HG03108 (cell line): ENCODE measurements at regions not wholly inside any gene's neighbourhood (a gene's known extent, or its start where the extent isn't known, plus 50 kb on each side); places are given as distances from the start of the nearest gene placed in this dataset.

Experiments used
- ATAC-seq: cut with Tn5 transposase; IDR thresholded peaks from one replicate; pipeline ENCODE4 v1.9.1; 2021; ENCODE audit warnings: moderate library complexity; ENCODE audit not compliant: unreplicated experiment

DNA sequence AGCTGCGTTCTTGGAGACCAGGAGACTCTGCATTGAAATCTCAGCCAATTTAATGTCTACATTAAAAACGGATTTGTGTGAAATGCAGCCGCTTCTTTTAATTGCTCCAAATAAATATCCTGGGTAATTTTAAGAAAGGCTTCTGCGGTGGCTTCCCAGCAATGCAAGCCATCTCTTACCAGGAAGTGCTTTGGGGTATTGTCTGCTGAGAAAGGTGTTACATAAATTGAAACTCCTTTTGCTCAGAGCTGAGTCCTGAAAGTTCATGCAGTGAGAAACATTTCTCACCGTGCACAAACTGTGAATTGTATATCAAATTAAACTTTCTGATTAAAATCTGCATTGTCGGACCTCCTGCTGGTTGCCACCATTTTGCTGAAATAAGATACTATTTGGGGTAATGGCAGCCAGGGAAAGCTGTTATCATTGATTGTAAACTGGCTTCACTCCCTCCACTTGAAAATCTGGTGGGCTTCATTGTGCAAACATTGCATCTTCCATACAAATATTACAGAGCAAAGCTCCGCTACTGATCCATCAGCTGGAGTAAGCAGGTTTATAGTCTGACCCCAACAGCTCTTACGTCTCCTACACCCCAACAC is 59.5 kb downstream of the ZIC5 start:
- no peak for ATAC-seq

DNA sequence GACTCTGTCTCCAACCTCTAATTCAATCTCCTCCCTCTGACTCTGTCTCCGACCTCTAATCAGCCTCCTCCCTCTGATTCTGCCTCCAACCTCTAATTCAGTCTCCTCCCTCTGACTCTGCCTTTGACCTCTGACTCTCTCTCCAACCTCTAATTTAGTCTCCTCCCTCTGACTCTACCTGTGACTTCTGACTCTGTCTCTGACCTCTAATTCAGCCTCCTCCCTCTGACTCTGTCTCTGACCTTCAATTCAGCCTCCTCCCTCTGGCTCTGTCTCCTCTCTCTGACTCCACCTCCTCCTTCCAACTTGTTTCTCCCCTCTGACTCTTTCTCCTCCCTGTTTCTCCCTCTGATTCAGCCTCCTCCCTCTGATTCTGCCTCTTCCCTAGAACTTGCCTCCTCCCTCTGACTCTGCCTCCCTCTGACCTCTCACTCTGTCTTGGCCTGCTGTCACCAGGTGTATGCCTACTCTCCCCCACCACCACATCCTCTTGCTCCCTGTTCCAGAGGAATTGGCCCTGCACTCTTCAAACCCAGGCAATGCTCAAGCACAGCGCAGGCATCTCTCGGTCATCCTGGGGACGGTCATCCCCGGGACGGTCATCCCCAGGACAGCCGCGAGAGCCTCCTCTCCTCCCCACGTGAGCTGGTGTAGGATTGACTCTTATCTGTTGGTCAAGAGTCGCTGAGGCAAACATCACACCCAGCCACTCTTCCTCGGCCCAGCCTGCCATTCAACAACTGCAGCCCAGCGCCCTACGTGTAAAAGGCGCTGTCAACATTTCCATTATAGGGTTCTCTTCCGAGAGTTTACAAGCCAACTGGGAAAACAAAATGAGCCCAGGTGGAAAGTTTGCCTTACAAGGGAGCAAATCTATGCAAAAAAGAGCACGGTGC is 60.2 kb downstream of the ZIC5 start:
- ATAC-seq: no peak

DNA sequence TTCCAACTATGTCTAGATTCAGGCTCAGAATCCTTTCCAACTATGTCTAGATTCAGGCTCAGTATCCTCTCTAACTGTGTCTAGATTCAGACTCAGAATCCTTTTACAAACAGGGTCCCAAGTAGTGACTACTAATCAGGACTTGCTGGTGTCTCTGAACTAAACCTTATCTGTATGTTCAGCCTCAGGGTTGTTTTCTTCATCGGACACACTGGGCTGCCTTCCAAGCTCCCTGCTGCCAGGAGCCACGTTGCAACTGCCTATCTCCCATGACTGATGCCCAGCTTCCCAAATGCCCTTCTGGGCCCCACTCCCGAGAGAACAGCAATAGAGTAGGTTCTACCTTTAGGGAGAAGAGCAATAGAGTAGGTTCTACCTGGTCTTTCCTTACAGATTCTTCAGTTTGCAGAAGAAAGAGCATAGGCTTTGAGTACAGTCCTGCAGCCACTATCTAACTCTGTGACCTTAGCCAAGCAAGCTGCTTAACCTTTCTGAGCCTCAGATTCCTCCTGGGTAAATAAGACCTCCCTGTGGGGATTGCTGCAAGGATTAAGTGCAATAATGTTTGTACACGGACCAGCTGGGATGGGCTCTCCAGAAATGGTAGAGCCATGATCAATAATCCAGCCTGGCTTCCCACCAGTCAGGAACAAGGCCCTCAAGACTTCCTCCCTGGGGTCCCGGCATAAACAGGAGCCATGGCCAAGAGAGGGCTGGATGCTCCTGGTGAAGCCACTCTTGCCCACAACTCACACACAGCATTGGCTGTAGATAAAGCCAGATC is 61.5 kb downstream of the ZIC5 start:
- no peak for ATAC-seq

DNA sequence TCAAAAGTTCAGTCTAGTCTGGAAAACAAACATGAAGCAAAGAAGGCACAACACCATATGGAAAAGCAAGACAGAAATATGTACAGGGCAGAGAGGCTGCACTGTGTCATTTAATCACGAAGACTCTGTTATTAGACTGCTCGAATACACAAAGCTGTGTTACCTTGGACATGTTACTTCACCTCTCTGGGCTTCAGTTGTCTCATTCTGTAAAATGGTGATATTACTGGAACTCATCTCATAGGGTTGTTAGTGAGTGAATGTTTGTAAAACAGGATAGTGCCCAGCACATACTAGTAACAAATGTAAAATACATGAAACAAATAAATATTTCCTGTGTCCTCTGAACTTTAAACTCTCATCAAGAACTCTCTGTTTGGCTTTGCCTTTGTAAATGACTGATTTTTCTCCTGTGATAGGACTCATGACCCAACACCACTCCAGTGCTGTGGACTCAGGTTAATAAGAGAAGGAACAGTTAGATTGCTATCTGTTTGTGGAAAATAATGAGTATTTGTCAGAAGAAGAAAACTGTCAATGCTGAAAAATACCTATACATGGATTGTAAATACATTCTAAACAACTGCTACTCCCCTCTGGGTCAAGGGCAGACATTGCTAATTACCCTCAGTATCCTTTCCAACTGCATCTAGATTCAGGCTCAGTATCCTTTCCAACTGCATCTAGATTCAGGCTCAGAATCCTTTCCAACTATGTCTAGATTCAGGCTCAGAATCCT is 62.3 kb downstream of the ZIC5 start:
- ATAC-seq: no peak

DNA sequence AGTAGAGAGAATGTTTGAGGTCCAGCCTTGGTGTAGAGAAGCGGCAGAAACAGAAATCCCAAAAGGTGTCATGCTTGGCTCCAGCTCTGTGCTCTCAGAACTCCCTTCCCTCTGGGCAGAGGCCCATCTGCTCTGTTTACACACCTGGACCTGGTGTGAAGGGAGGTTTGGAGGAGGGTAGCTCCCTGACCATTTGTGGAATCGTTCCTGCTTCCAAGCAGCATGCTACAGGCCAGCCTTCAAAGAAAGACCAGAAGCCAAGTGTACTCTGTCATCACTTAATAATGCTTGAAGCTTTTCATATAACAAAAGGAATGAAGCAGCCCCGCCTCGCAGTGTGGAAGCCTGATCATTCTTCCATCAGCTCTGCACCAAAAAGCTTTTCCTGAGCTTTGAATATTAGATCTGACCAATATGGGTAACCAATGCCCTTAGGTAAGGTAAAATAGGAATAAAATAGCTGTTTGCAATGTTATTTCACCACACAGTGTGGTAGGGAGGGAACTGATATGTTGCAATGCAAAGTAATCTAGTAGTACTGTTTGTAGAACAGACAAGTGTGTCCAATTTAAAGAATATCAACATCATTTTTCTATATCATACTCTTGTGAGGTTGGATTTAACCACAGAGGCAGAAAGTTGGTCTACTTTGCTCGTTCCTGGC is 63.3 kb downstream of the ZIC5 start:
- ATAC-seq: no peak

DNA sequence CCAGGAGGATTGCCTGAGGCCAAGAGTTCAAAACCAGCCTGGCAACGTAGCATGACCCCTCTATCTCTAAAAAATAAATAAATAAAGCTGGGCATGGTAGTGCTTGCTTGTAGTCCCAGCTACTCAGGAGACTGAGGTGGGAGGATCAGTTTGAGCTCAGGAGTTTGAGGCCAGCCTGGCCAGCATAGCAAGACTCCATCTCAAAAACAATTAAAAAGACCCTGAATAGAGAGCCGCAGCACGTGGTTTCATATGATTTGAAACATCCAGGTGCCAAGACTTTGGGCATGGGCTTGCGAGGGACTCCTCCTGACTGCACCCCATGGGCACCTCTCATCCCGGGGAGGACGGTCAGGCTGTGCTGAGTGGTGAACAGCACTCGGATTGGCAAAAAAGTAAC is 63.9 kb downstream of the ZIC5 start:
- no peak for ATAC-seq

DNA sequence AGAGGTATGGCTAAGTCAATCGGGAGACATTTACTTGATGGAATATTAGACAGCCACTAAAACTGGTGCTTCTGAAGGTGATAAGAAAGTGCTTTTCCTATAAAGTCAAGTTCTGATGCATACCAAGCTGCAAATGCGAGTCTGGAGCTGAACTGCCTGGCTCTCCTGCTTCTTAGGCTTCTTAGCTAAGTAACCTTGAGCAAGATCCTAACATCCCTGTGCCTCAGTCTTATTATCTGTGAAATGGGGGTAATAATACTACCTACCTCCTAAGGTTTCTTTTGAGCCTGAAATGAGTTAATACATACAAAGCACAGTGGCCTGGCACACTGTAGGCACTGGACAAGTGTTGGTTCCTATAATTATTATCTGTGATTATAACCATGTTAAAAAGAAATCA is 64.5 kb downstream of the ZIC5 start:
- ATAC-seq: no peak

DNA sequence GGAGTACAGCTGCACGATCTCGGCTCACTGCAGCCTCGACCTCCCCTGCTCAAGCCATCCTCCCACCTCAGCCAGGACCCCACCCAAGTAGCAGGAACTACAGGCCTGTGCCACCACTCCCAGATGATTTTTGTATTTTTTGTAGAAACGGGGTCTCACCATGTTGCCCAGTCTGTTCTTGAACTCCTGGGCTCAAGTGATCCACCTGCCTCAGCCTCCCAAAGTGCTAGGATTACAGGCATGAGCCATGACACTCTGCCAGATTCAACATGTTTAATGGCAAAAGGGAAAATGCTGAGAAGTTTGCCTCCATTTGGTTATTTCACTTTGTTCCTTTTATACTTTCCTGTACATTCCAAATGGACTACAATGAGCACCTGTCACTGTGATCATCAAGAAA is 65.8 kb downstream of the ZIC5 start:
- ATAC-seq: no peak

DNA sequence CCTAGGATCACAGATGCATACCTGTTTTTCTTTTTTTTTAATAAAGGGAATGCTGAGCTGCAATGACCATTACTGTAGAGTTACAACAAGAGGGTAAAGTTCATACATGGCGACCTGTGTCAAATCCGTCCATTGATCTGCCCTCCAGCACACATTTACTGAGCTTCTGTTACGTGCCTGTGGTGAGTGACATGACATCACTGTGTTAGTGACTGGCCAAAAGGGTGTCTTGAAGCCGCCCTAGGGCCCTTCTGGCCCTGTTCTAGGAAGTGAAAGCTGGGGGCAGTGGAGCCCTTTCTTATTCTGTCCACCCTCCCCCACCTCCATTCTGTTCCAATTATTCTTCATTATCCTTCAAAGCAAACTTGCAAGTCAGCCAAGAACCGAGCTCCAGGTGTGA is 66.3 kb downstream of the ZIC5 start:
- ATAC-seq: no peak

DNA sequence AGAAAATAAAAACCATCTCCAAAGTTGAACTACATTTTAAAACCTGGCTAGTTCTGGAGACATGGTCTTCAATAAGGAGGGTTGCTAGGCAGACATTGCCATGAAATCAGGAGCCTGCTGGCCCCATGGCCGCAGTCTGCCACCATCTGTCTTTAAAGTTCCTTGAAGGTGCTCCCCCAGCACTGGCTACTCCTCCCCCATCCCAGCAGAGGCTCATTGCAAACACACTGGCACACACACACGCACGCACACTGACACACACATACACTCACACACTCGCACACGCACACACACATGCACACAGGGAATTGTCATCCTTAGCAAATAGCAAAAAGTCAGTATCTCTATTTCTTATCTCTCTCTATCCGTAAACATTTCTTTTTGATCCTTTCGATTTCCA is 68.4 kb downstream of the ZIC5 start:
- ATAC-seq: no peak

DNA sequence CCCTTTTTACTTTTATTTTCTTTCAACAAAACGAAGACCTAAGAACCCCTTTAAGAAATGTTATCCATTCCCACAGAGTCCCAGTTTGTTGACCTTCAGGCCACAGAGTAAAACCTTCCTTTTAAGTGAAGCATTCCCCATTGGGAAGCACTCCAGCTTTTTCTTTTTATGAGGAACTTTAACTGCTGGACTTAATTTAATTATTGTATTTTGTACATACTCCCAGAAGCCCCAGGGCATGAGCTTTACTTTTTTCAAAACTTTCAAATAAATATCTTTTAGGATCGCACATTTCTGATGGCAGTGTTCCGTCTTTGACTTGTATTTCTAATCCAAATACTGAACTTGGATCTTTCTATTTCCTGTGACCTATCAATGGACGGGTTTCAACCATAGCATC is 68.9 kb downstream of the ZIC5 start:
- ATAC-seq: no peak

DNA sequence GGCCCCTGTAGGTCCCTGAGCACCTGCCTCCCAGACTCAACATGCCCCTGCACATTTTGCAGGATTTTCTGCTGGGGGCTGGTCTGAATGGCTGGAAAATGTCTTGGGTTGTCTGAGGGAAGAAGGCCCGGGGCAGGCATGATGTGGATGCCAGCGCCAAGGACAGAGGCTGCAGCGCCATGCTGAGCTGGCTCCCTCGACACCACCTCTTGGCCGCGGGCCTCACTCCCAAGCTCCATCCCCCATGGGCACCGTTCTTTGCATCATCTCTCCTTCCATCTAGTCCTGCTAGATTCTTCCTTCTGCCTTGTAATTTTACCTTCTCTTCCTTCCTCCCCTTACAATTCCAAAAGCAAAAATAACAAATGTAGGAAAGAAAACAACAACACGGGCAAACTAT is 70.6 kb downstream of the ZIC5 start:
- ATAC-seq: no peak

DNA sequence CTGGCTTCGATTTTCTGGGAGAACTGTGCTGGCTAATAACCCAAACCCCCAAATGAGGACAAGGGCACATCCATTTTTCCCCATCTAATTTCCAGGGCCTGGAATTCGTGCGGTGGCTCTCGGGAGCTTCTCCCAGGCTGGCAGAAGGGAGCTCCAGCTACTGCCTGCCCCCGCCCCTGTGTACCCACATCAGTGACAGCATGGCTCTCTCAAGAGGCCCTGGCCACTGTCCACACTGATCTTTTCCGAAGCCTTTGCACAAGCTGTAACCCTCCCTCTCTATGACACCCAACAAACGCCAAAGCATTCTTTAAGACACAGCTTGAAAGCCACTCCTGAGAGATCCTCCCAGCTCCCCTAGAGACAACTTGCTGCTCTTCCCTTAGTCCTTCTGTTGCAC is 73.1 kb downstream of the ZIC5 start:
- ATAC-seq: no peak

DNA sequence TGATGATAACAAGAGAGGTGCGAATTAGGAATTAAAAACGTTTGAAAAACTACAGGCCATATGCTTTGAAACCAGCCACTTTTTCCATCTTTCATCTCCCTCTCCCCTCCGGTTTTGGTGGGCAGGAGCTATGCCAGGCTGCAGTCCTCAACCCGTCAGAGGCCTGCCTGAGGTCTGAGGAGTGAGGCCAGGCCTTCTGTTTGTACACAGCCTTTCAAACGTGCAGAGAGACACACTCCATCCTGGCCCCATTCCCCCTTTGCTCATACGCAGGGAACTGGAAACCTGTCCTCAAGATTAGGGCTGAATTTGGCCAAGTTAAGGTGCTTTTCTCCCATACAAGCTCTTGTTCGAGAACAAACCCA is 74.5 kb downstream of the ZIC5 start:
- ATAC-seq: no peak

DNA sequence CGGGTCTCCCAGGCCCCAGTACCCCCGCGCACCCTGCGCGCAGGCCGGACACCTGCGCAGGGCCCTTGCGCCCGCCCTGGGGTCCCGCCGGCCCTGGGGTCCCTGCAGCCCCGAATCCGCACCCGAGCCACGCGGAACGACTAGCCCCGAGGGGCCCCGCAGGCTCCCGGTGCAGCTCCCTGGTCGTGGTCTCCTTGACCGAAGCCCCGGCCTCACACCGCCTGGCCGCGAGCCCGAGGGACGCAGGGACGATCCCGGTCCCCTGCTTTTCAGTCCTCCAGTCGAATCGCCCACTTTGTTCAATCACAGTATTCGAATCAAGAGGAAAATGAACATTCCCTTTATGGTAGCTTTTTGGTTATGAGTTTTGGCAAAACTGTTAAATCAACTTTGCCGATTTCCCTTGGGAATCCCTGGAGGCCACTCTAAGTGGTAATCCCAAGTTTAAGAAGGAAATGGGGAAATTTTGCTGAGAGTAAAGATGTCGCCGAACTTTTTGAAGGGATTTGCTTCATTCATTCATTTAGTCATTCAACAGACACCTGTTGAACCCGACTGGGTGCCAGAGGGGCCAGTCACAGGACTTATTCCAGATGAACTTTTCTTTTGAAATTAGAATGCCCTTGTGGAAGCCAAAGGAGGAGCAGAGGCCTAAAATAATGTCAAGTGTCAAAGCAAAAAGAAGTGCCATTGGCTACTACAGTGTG is 75.0 kb downstream of the ZIC5 start:
- ATAC-seq: no peak

DNA sequence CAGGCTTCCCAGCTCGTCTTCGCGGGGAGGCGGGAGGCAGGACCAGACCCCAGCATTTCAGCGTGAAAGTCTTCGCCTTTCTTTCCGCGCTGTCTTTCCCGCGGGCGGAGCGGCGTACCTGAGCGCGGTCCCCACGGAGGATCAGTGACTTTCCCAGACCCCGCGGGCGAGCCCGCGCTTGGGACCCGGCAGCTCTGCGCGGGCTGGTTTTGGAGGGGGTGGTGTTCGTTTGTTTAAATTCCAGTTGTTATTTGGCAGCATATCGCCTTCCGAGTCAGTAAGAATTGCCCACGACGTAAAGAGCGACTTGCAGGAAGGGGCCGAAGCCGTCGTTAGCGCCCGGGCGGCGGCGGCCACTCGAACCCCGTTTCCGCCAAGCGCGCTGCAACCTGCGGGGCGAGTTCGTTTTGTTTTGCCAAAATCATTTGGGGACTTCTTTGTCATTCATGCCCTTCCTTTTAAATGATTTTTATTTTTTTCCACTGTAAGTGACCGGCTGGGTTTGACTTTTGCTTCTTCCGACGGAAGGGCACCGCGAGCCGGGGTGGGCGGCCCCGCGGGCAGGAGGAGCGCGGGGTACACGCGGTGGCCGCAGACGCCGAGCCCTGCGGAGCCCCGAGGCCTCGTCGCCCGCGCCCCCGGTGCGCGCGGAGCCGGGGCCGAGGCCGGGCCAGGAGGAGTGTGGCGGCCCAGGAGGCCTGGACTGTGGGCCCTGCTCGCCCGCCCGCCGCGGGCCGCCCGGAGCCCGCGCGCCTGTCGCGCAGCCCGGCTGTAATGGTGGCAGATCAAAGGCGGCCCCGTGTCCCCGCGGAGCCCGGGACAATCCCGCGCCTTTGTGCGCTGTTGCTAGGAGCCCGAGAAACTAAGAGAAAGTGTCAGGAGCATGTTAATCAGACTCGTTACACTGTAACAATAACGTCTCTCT is 75.9 kb downstream of the ZIC5 start:
- ATAC-seq: no peak

DNA sequence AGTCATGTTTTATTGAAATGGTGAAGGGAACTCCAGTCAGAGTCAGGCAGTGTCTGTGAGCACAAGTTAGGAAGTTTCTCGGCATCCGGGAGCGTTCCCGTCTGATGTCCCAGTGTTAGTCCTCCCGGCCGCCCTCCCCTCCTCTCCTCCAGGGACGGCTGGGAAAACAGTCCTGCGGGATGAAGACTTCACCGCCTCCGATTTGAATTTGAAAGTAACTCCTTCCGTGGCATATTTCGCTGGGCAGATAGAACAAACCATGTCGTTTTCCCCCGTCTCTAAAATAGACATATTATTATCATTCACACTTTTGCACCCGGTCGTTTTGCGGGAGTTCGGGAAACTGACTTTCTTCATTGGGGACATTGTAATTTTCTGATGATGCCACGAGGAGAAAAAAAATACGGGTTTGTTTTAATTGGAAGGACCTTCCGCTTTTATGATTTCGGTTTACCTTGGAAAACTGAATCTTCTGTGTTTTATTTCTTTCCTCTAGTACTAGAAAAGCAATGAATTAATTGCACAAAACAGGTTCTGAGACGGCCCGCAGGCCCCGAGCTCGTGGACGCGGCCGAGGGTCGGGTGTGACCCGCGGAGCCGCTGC is 76.6 kb downstream of the ZIC5 start:
- ATAC-seq: no peak

DNA sequence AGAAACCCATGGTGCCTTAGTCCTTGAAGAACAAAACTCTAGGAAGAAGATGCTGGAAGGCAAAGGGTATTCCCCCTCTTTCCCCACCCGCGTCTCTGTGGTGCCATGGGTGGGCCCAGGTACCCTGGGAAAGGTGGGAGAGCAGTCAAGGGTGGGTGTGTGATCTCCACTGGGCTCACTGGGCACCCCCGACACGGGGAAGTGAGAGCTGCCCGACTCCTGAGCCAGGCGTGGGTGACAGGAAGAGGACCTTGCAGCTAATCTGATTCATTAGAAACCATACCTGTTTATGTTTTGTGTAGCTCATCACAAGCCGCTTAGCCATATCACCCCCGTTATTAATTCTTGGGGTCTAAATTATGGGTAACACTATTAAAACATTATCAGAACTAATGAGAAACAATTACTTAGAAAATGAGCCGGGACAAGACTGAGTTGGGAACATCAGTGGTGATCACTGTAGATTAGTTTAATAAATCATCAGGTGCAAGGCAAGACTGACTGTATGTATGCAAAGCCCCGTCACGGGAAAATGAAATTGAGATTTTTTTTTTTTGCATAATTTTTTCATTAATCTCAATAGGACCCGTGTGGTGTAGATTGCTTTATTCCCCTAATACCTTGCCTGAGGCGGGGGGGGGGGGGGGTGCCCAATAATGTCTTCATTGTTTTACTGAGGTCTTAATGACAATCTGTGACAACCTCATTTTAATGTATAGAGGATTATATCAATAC is 77.3 kb downstream of the ZIC5 start:
- no peak for ATAC-seq
